CD4-positive, alpha-beta T cell treated with Interleukin-4 for 1 hour (primary cell): ENCODE measurements at regions not wholly inside any gene's neighbourhood (a gene's known extent, or its start where the extent isn't known, plus 50 kb on each side); places are given as distances from the start of the nearest gene placed in this dataset.

ENCODE experiments used
- DNase-seq, 2 donors: peaks; one replicate each; pipeline ENCODE4 v3.0.0-alpha.2; 2020 to 2022

DNA sequence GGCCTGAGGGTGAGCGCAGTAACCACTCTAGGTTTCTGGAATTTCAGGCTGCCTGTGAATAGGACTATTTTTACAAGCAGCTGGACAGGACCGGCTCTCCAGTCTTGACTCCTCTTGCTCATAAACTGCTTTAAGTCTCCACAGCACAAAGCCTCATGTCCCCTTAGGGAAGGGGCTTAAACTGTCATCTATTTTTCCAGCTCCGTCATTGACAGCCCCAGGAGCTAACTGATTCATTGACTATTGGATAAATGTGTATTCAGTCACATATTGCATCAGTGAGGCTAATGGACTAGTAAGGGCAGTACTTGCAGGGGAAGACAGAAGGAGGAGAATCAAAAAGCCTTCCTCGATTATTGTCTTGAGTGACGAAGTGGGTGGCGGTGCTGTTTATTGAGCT, 719.4 kb upstream of the ADAMTS16 start:
- DNase-seq, result no peak

DNA sequence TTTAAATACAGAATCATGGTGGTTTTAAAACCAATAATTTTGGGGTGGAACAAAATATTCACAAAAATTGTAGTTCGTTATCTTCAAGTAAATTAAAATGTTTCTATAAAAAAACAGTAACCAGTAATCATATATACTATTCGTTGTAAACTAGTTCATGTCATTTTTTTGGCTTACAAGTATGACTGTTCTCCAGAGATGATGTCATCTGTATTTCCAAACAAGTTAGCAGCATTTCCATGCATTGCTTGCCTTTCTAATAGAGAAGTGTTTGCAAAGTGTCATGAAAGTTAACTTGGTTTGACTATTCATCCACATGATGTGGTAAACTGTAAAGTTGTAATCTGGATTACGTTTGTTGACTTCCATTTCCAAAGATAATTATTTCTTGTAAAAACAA, 717.9 kb upstream of the ADAMTS16 start:
- DNase-seq, result no peak

DNA sequence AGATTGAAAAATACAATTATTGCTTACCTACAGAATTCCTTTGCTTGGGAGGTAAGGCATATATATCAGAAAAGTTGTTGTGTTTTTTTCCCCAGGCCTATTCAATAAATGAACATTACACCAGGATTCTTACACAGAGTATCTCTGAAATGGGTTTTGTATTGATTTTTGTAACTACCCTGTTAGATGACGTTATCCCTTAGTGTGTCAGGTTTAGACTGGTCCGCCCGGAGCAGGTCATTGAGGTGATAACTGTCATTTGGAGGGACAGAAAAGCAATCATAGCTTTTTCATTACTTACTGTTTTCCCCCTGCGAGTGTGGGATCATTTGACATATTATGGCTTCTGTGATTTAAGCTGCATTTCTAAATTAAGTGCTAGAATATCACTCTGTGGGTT, 715.2 kb upstream of the ADAMTS16 start:
- DNase-seq, result no peak

DNA sequence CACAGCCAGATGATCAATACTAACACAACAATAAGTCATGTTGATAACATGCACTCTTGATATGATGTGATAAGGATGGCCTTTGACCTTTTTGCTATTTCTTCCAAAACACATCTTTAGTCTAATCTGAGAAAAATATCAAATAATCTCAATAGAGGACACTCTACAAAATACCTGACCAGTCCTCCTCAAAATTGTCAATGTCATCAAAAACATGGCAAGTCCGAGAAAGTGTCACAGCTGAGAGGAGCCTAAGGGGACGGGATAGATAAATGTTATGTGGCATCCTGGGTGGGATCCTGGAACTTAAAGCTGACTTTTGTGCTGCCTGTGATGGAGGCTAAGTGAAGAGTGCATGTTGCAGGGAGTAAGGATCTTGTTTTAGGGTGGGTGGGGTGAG, 699.6 kb upstream of the ADAMTS16 start:
- DNase-seq, result no peak

DNA sequence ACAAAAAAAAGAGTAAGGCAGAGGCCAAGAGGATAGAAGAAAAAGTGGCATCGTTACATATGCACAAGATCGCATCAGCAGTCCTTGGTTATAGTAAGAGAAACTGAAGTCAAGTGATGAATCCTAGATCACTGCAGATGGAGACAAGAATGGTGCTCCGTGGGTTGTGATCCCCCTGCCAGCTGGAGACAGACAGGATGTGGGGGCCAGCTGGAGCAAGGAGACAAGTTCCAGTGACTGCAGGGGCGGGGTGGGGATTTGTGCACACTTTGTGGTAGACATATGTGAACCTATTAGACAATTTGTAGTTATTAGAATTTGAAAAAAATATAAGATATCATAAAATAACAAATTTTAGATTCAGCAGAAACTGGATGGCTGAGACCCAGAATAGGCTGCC, 697.9 kb upstream of the ADAMTS16 start:
- DNase-seq, result no peak

DNA sequence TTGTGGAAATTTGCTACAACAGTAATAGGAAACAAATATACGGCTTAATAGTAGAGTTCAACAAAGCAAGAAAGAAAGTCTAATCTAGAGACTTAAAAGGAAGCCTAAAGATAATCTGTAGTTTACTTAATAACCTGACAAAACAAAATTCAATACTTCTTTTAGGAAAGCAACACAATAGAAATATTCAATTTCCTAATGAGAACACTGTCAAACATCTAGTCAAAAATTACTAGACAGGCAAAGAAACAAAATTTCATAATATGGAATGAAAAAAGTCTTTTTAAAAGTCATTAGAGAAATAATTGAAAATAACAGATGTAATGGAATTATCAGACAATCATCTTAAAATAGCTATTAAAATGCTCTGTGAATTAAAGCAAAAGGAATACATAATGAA, 692.5 kb upstream of the ADAMTS16 start:
- no peak for DNase-seq

DNA sequence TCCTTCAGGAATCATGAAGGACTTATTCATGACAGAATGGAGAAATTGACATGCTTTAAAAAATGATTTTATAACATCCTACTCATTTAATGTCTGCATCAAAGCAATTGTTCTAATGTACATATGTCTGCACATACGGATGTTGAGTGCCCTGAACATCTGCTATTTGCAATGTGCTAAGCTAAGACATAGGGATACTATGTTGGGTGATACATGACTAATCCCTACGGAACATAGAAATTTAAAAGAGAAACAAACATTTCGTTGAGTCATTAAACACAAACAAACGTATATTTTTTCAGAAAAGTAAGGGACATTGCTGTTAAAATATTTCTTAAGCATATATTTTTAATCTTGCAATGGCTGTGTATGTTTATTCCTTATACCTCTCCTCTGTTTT, 686.5 kb upstream of the ADAMTS16 start:
- DNase-seq, result no peak

DNA sequence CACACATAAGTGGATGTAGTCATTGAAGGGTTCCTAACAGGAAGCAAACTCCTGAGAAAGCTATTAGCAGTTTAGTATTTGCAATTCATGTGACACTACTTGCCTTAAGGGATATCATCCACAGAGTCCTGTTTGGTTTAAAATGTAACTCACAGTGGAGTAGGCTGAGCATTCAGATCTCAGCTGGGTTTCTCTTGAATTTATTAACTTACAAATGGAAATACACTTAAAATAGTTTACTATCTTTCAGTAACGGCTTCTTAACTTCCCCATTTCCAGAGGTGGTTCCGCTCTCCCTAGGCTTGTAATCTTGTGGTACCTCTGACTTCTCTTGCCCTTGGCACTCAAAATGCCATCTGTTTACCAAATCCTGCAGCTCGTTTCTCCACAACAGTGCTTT, 660.7 kb upstream of the ADAMTS16 start:
- DNase-seq, result no peak

DNA sequence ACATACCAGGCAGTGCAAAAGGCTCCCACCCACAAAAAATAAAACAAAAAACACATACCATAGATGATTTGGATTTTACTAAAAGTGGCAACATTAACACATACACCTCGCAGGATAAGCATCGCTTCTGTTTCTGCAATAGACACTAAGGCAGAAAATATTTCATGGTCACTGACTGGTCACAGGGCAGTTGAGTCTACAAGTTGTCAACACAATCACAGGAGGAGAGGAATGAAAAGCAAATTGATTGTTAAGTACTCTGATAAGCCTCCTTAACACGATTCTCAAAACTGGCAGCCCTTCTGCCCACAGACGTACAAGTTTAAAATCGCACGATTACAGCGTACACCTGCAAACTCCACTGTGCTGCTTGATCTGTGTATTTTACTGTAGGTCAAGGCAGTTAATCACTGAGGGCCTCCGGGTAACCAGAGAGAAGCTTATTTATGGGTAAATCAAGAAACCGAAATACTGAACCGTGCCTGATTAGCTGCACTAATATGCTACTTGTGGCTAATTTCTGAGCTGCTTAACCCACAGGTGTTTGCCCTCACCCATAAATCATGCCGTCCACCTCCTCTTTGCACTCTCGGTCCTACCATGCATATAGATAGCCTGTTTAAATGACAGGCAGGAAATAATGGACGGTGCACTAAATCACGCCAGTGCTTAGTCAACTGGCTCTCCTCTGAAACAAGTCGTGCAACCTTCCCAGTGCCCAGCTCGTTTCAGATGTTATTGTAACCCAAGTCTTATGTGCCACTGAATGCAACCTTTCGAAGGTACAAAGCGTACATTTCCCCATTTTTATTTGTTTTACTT, 659.4 kb upstream of the ADAMTS16 start:
- DNase-seq, result no peak

DNA sequence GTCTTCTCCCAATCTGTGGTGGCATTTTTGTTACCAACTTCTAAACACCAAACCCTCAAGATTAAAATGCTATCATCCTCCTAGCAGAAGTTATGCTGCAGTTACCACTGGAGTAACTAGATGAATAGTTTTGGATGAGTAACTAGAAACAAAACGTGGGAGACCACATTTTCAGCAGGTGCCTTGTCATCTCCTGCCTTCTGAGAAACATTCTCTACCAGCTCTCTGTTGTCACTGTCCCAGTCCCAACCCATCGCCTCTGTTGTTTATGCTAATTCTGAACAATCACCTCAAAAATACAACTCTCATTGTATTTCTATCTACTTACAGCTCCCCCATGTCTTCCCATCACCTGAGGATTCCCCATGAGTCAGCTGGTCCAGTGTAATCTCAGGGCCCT, 652.5 kb upstream of the ADAMTS16 start:
- DNase-seq, result no peak

DNA sequence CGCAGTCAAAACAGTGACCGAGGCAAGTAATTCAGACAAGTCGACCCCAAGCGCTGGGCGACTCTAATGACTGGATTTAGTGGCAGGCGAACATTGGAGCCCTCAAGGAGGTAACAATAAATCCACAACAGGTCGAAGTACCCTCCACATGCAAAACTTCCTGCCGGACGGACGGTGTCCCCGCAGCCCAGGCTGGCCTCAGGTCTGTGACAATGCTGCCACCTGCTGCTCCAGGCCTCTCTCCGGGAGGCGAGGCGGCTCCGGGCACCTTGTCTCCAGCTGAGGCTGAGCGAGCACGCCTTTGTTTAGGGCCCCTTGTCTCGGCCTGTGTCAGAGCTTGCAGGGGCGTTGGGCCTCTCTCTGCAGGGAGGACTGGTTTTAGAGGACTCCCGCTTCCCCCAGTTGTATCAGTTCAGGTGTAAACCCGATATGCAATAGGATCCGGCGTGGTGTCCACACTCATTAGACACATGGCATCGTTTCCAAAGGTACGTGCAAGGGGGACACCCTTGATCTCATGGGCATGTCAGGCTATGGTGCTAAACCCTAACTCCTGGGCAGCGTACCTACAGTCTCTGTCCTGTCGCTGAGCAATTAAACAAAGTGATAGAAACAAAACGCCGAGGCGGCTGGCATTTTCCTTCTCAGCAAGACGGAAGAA, 628.0 kb upstream of the ADAMTS16 start:
- DNase-seq, result no peak

DNA sequence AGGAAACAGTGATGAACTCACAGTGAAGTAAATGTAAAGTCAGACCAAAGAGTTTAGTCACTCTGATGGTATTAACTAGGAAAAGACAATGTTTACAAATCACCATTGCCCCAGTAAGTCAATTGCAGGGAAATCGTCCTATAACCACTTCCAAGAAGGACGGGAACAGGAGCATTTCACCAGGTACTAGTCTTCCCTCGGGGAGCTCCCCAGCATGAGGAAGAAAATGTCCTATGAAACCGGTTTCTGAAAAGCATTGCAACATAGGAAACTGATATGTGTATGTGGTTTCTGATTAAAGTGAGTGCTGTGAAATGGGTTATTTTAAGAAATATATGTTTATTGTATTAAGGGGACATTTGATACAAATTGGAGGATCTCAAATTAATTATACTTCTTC, 626.7 kb upstream of the ADAMTS16 start:
- DNase-seq, result no peak

DNA sequence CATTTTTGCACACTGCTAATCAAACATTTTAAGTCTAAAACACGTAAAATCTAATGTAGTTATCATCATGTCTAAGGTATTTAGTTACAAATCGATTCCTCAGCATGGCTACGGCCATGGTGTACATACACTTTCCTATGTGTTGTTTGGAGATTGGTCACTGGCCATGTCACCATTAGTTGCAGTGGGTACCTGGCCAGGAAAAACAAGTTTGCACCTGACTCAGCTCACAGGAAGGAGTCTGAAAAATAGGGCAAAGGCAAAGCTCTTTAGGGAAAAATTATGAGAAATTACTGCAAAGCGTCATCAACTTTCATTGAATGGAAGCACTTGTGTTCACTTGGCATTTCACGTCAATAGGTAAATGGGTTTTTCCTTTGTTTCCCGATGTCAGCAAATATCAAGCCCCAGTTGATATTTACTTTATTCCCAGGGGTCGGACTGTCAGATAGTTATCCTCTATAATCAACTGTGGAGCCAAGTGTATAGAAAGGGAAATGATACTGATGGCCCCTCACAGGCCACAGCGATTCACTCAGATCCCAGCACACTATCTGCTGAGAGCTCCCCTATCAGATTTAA, 626.0 kb upstream of the ADAMTS16 start:
- no peak for DNase-seq

DNA sequence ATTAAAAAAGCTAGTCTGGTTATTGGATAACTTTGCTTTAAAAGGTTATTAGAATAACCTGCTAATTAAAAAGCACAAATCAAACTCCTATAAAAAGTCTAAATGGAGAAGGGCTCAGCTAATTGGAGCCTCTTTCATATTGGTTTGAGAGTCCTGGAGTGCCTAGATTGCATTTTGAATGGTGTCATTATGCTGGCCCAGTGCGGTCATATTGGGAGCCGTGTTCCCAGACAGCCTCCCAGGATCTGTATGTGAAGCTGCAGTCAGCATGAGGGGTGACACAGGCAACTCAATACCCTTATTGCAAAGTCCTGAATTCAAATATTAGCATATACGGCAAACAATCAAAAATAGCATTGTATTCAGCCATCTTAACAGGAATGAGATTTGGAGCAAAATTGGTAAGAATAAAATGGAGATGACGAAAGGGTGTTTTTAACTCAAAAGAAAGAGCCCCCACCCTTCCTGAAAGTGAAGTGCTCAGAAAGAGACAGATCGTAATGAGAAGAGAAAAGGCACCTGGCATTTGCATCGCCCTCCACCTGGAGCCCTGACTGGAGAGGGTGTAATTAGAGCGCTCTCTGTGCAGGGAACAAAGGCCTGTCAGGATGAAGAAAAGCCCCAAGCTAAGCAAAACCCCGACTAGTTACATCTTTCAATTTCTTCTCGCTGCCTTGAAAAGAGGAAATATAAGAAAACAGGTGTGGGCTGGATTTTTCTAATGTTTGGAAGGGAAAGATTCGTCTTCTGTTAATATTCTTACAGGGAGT, 621.0 kb upstream of the ADAMTS16 start:
- DNase-seq, result no peak

DNA sequence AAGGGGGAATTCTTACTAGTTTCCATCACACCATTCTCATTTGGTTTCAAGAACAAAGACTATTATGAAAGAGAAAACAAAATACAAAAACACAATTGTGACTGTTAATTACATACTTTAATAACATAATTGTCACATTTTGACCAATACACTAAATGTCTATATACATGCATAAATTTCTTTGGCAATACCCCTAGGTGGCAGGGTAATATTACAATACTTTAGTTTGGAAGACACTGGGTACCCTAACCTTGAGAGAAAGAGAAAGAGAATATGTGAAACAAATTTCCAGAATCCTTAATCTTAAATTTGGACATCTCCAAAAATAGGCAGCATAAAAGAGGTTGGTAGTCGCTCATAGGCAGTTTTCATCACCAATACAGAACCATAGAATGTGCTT, 619.6 kb upstream of the ADAMTS16 start:
- no peak for DNase-seq

DNA sequence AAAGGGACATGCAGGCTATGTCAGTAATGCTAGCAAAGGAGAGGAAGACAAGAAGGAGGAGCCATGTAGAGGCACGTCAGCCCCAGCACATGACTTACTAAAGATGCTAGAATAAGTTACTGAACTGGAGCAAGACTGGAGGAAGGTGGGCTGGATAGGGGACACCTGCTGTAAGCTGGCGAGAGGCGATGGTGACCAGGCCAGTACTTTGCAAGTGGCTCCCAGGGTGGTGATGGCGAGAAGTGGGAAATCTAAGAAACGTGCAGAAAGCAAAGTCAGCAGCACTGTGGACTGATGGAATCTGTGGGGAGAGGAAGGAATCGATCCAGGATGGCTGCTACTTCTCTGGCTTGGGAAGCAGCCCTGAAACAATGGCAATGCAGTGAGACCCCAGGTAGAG, 617.1 kb upstream of the ADAMTS16 start:
- DNase-seq, result no peak

DNA sequence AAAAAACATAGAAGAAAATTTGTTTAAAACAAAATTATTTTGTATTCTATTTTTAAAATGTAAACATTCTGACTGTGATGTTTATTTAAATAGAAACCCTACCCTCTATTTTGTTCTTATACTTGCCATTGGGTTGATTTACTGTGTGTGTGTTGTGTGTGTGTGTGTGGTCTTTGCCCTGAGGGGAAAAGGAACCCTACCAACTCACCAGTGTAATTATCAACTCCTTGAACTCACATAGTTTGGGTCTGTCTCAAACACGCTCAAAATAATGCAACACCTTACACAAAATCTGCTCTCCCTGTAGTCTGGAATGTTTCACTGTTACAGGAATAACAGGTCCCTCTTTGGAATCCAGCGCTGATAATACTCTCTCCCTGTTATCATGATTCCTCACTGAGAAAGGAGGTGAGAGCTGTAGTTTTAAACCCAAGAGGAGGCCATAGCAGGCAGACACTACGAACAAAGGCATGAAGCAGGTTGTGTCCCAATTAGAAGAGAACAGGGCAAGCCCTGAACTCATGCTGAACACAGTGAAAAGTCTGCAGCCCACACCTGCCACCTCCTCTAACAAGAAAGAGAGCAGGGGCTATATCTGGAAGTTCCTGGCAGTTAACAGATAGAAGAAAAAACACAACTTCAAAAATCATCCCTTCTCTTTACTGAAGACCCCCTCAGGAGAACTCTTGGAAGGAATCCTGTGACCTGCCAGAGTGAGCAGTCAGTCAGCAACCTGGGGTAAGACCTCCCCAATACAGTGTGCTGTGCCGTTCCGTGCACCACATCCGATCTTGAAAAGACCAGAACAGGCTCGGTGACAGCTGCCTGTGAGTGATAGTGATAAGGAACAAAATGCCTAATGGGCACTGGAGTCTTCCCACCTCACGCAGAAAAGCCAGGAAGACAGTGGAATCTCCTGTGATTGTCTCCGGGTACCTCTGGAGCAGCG, 608.1 kb upstream of the ADAMTS16 start:
- DNase-seq, result no peak

DNA sequence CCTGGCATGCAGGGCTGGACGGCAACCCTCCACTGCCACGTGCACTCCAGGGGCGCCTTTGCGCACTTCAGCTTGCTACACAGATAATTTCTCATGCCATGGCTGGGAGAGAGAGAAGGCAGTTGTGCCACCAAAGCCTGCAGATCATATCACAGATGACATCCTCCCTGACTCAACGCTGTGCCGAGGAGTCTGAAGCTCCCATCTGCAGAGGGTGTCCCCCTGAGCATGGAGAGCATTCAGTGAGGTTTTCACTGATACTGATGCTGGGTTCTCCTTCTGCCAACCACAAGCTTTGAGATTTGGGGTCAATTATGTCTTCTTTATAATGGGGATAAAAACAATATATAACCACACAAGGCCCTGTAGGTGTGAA, 607.4 kb upstream of the ADAMTS16 start:
- no peak for DNase-seq

DNA sequence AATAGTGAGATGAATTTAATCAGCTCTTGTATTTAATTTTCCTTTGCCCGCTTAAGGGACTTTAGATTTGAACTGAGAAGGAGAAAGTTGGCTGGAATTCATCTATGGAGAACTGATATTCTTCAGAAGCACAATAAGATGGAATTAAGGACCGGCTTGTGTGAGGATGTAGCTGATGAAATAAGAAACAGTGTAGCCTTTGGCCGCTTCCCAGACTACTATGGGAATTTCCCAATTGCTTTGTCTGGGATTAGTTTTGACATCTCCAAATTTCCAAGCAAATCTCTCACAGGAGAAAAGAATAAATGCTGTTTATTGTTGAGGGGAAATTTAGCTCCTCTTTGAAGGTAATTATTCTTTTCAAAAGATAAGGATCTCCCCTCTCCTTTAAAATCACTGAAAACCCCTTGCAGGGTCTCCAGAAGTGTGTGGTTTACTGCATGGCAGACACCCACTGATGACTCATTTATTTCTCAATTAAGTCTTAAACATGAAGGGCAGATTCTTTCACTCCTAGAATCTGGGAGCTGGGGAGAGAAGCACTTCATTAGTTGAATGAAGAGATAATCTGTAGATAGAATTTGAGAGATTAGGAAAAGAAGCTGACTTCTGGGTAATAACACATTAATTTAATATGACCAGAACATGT, 606.5 kb upstream of the ADAMTS16 start:
- DNase-seq, result no peak

DNA sequence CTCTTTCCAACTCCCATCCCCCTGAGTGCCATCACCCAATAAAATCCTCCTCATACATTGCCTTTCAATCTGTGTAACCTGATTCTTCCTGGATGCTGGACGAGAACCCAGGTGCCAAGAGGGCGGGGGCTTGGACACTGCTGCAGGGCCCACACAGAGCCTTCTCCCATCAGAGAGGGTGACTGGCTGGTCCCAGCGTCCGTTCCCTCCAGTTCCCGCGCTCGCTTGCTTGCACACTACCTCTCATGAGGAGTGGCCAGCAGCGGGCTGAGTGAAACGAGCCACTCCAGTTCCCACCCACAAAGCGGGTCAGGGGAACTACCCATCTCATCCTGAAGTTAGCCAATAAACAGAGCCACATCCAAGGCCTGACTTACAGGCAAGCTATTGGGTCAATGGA, 602.6 kb upstream of the ADAMTS16 start:
- DNase-seq, result no peak

DNA sequence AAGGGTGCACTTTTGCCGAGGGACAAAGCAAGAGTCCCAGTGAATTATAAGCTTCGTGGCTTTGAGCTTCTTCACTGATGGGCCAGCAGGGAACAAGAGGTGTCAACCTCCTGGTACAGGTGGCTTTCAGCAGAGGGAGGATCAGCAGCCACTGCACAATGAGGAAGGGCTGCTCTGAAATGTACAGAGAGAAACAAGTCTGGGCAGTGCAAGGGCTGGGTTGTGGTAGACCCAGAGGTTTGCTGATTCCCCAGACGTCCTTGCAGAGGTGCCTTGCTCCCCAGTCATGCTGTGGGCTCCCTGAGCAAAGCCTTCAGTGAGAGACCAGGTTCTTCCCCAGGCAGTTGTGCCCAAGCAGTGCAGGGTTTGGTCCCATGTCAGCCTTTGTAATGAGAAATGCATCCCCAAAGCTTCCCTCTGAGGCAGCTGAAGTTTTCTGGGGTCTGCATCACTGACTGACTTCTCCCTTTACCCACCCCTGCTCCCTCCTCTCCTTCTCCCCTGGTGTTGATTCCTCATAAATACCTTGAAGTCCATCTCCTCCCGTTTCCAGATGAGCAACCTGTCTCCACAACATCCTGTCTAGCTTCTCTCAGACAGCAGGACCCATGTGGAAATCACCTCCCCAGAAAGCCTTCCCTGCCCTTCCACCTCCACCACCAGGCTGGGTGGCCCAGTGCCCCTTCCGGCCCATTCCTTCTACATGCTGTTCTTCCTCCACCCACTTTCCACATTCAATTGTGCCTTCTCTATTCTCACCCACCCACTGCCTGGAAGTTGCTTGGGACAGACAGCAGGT, 599.6 kb upstream of the ADAMTS16 start:
- no peak for DNase-seq
